ENCODE measurements at regions not wholly inside any gene's neighbourhood (a gene's known extent, or its start where the extent isn't known, plus 50 kb on each side); places are given as distances from the start of the nearest gene placed in this dataset.
"Not testable (repeated sequence)": the region's sequence is repeated elsewhere in the genome, so short reads cannot be mapped to it uniquely, and the experiment has no call there.

DNA sequence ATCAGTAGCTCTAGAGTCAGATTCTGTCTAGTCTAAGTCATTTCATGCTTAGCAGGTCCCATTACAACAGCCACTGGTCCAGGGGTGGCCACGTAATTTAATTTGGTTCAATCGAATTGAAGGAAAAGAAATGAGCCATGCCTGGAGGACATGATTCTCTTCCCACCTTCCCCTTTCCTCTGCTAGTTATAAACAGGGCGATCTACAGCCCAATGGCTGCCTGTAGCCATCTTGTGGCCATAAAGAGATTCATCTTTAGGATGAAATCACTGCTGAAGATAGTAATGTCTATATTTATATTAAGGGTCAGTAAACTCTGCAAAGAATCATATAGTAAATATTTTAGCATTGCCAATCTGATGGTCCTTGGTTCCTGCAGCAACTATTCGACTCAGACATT lies 107.4 kb downstream of the SPDYE17 start:
- H3K36me3 ChIP-seq; H3K9me3 ChIP-seq; H3K27ac ChIP-seq; H3K4me1 ChIP-seq; DNase-seq; intact Hi-C loops (cut with DNase I); ATAC-seq; H3K27me3 ChIP-seq; H3K4me3 ChIP-seq: not testable (repeated sequence)
- 60% methylated on average over 4 of the region's 4 CpGs for WGBS (ENCODE audit: insufficient coverage, low coverage, low lambda C conversion rate, missing lambda C conversion rate)

GRCh38 chr7:76918619-76919018 lies 113.5 kb downstream of the SPDYE17 start:
- H3K36me3 ChIP-seq; H3K9me3 ChIP-seq; DNase-seq; H3K4me1 ChIP-seq; H3K4me3 ChIP-seq; ATAC-seq; H3K27ac ChIP-seq; H3K27me3 ChIP-seq; intact Hi-C loops (cut with DNase I): not testable (repeated sequence)
- 42% methylated on average over 2 of the region's 2 CpGs for WGBS (ENCODE audit: insufficient coverage, low coverage, low lambda C conversion rate, missing lambda C conversion rate)

DNA sequence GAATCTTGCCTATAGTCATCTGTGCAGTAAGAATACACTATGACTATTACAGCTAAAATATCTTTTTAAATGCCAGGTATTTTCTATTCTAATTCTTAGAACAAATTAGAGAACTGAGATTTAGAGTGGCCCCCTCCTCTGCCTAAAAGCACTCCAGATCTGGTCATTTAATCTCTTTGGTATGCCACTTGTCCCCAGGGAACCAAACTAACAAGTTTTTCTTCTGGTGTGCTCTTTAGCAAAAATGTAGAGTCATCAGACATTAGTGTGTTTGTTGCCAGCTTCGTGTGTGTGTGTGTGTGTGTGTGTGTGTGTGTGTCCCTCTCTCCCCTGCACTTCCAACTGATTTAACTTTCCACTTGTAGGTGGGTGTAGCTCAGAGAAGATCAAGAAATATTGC lies 117.8 kb downstream of the SPDYE17 start:
- H3K9me3 ChIP-seq; H3K27me3 ChIP-seq; intact Hi-C loops (cut with DNase I); H3K36me3 ChIP-seq; H3K4me1 ChIP-seq; H3K4me3 ChIP-seq; ATAC-seq; DNase-seq; H3K27ac ChIP-seq: not testable (repeated sequence)
- no CpG with 5 or more reads among the region's 1 CpG for WGBS (ENCODE audit: insufficient coverage, low coverage, low lambda C conversion rate, missing lambda C conversion rate)

DNA sequence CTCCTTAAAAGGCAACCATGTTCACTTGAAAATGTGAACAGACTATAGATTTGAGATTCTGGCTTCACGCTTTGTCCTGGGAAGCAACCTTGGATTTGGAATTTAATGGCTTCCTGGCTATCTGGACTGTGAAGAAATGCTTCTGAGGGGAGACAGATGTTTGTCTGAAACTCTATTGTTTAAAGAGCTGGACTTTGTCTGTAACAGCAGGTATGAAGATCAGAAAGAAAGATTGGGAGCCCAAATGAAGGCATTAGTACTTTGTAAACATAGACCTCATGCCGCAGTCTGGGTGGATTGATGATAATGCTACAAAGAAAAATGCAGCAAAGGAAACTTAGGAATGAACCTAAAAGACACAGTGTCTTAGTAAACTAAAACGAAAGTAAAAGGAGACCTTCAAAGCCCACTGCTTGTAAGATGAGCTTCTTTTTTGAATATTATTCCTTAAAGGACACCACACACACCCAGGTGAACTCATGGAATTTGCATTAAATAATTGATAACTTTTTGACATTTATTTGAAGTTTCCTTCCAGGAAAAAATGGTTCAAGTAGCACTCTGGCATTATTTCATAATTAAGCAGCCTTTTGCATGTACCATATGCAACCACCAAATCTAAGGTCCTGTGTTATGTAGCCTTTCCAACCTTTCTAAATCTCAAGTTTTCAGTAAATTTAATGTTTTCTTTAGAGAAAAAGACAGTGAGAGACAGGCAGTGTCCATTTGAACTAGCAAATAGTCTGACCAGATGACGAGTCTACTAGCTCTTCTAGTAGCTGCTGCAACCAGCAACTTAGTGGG lies 119.9 kb downstream of the SPDYE17 start:
- H3K4me1 ChIP-seq; DNase-seq; H3K9me3 ChIP-seq; intact Hi-C loops (cut with DNase I); H3K4me3 ChIP-seq; H3K27me3 ChIP-seq; ATAC-seq; H3K27ac ChIP-seq; H3K36me3 ChIP-seq: not testable (repeated sequence)
- WGBS (ENCODE audit: insufficient coverage, low coverage, low lambda C conversion rate, missing lambda C conversion rate) = 35% methylated on average over 4 of the region's 4 CpGs

- intact Hi-C loops (cut with DNase I); H3K36me3 ChIP-seq; H3K4me3 ChIP-seq; H3K9me3 ChIP-seq; DNase-seq; H3K4me1 ChIP-seq; H3K27me3 ChIP-seq; H3K27ac ChIP-seq: not testable (repeated sequence)
- WGBS (ENCODE audit: insufficient coverage, low coverage, low lambda C conversion rate, missing lambda C conversion rate) = no CpG with 5 or more reads among the region's 1 CpG
- peak in 3 of 4 donors; percentile 28 to 53 (median 36) for ATAC-seq
These were observed 127.5 kb downstream of the SPDYE17 start for GRCh38 chr7:76904688-76905087.

DNA sequence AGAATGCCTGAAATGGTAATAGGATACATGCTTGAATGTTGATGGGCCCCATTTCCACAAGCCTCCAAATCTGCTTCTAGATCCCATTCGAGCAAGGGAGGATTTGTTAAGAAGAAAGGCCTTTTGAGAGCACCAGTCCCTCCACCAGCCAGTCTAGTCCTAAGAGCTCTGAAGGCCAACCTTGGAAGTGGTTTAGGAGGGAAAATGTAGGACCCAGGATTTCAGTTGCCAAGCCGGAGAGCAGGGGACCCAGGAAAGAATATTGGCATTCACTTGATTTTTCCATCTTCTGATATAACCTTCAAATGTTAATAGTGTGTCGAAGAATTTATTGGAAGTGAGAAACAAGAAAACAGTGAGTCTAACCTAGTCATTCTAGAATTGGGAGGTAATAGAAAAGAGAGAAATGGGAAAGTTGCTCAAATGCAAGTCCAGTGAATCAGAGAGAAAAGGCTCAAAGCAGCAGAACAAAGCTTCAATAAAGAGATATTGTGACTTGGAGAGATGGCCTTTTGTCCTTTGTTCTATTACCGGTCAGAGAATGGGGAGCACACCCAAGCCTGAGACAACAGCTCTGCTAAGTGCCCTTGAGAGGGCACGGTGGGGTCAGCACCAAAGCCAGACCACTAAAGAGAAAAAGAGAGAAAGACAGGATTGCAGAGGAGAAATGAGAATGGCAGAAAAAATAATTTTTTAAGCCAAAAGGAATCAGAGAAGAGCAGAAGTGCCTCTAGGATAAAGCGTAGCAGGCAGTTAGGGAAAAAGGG lies 130.0 kb downstream of the SPDYE17 start:
- H3K27me3 ChIP-seq; H3K4me3 ChIP-seq; H3K36me3 ChIP-seq; DNase-seq; H3K4me1 ChIP-seq; H3K27ac ChIP-seq; intact Hi-C loops (cut with DNase I); ATAC-seq; H3K9me3 ChIP-seq: not testable (repeated sequence)
- 80% methylated on average over 4 of the region's 6 CpGs for WGBS (ENCODE audit: insufficient coverage, low coverage, low lambda C conversion rate, missing lambda C conversion rate)

DNA sequence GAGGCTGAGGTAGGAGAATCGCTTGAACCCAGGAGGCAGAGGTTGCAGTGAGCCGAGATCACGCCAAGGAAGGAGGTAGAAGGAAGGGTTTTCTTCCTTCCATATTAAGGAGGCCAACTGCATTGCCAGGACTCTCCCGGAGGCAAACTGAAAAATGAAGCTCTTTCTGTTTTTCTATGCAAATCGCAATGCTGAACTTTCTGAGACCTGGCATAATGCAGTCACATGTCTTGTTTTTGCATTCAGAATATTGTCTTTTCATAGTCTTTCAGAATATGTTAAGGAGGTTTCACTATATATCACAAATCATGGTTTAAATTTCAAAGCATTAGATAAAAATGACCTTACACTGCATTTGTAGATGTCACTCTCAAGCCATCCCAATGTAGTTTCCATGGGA lies 133.4 kb downstream of the SPDYE17 start:
- H3K27me3 ChIP-seq; intact Hi-C loops (cut with DNase I); H3K4me3 ChIP-seq; H3K4me1 ChIP-seq; ATAC-seq; H3K9me3 ChIP-seq; H3K36me3 ChIP-seq; H3K27ac ChIP-seq; DNase-seq: not testable (repeated sequence)
- no CpG with 5 or more reads among the region's 5 CpGs for WGBS (ENCODE audit: insufficient coverage, low coverage, low lambda C conversion rate, missing lambda C conversion rate)

- H3K27ac ChIP-seq; H3K4me1 ChIP-seq; H3K36me3 ChIP-seq; intact Hi-C loops (cut with DNase I); DNase-seq; H3K9me3 ChIP-seq; H3K4me3 ChIP-seq; ATAC-seq; H3K27me3 ChIP-seq: not testable (repeated sequence)
- WGBS (ENCODE audit: insufficient coverage, low coverage, low lambda C conversion rate, missing lambda C conversion rate) = 83% methylated on average over 2 of the region's 2 CpGs
These were observed 135.2 kb downstream of the SPDYE17 start for GRCh38 chr7:76897007-76897406.

DNA sequence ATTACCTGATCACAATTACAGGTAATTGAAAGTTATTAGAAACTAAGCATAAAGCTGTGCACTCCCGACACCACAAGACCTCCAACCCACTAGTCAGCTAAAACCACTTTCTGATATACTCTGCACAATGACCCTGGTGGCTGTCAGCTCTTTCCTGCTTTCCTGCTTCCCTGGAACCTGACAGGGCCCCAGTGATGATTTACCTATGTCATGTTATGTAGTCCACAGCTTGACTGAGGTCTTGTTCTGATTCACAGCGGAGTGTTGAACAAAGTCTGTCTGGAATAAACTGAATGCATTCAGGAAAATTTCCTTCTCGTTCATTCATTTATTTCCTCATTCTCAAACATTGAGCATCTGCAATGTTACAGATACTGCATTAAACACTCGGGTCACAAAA lies 136.5 kb downstream of the SPDYE17 start:
- 45% methylated on average over 3 of the region's 4 CpGs for WGBS (ENCODE audit: insufficient coverage, low coverage, low lambda C conversion rate, missing lambda C conversion rate)
- H3K36me3 ChIP-seq; H3K27me3 ChIP-seq; ATAC-seq; H3K4me1 ChIP-seq; H3K27ac ChIP-seq; H3K4me3 ChIP-seq; intact Hi-C loops (cut with DNase I); DNase-seq; H3K9me3 ChIP-seq: not testable (repeated sequence)

DNA sequence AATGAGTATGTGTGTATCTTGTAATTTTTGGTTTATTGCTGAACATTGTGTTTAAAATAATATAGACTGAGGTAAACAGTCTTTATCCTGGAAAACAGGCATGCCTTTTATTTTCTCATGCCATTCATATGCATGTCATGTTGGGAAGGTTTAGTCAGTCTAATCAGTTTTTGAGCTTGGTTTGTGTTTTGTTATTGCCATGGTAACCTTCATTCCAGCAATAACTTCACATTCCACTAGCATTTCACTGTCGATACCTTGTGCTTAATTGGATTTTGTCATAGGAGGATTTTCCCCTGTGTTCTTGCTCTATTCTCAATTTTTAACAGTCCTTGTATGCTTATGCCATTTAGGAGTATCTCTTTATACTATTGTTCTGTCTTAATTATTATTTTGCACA lies 140.4 kb downstream of the SPDYE17 start:
- H3K4me1 ChIP-seq; H3K27me3 ChIP-seq; H3K27ac ChIP-seq; intact Hi-C loops (cut with DNase I); DNase-seq; H3K4me3 ChIP-seq; H3K36me3 ChIP-seq; ATAC-seq; H3K9me3 ChIP-seq: not testable (repeated sequence)
- 70% methylated on average over 1 of the region's 1 CpG for WGBS (ENCODE audit: insufficient coverage, low coverage, low lambda C conversion rate, missing lambda C conversion rate)

DNA sequence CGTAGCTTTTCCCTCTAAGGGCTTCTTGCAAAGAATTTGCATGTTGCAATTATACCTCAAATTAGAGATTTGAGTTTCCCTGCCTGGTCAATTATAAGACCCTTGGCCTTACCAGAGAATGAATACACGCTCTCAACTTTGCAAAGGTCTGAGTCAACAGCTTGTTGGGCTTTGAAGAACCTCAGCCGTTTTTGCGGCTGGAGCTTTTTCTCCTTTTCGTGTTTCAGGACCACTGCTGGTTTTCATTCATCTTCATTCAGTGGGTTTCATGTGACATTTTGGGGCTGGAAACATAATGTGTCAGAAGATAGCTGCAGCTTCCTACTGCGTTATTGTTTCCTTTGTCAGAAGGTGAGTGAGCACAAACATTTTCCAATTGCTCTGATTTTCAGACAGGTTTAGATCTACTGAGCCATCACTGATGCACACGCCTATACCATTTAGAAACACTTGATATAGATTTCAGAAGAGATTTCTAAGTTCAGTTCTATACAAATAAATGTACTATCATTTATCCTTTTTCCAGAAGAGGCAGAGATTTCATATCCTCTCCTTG lies 152.3 kb downstream of the SPDYE17 start:
- DNase-seq; H3K27ac ChIP-seq; H3K4me3 ChIP-seq; intact Hi-C loops (cut with DNase I); ATAC-seq; H3K9me3 ChIP-seq; H3K36me3 ChIP-seq; H3K27me3 ChIP-seq; H3K4me1 ChIP-seq: not testable (repeated sequence)
- 80% methylated on average over 6 of the region's 7 CpGs for WGBS (ENCODE audit: insufficient coverage, low coverage, low lambda C conversion rate, missing lambda C conversion rate)

All from right lobe of liver (tissue), 6 donors.